ENCODE measurements at regions not wholly inside any gene's neighbourhood (a gene's known extent, or its start where the extent isn't known, plus 50 kb on each side); places are given as distances from the start of the nearest gene placed in this dataset.
"Not testable (repeated sequence)": the region's sequence is repeated elsewhere in the genome, so short reads cannot be mapped to it uniquely, and the experiment has no call there.

DNA sequence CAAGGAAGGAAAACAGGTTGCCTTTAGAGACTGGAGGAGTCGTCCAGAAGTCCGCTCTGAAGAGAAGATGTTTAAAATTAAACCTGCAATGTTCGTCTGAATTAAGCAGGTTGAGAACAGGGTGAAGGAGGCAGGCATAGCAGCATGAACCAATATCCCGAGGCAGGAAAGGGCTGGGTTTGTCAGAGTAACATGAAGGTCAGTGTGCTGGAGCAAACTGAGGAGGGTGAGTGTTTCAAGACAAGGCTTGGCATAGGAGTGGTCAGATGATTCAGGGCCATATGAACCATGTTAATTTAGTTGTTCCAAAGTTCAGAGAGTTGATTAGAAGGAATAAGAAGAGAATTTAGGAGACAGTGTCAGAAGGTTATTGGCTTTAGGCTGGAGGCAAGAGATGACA lies 93.3 kb downstream of the UTRN start:
- no peak overlapping the region for H3K4me3 ChIP-seq (ENCODE audit: low read depth, low read length, poor library complexity, severe bottlenecking)
- H3K79me2 ChIP-seq (ENCODE audit: insufficient read depth, low read length): no peaks in the 10 kb centered on the region
- H3K9ac ChIP-seq (ENCODE audit: low read length): no peak overlapping the region
- no peaks in the 10 kb centered on the region for H3K36me3 ChIP-seq (ENCODE audit: insufficient read depth, low read length)
- no peaks in the 10 kb centered on the region for H3K4me1 ChIP-seq (ENCODE audit: insufficient read depth, low read length, severe bottlenecking)
- TF ChIP-seq CTCF (IDR thresholded peaks at IDR 0.05; ENCODE audit: low read length) (no peak), EZH2 (IDR thresholded peaks at IDR 0.05; ENCODE audit: borderline replicate concordance, low read length) (no peak)
- no peak overlapping the region for H3K27ac ChIP-seq (ENCODE audit: low read depth, low read length, poor library complexity, severe bottlenecking)
- no peaks in the 10 kb centered on the region for H4K20me1 ChIP-seq (ENCODE audit: insufficient read depth, low read length)
- H3K9me2 ChIP-seq (ENCODE audit: low read depth, low read length): no peaks in the 10 kb centered on the region
- H3K27me3 ChIP-seq (ENCODE audit: insufficient read depth, low read length): no peaks in the 10 kb centered on the region
- no peaks in the 10 kb centered on the region for H3F3A ChIP-seq (ENCODE audit: insufficient read depth, low read length)
- H2AFZ ChIP-seq (ENCODE audit: low read length): no peak overlapping the region
- no peak overlapping the region for H3K4me2 ChIP-seq (ENCODE audit: low read length)
- H3K9me3 ChIP-seq (ENCODE audit: low read length): 0 out of 2 replicates have a peak, but pooled peaks cover 2% of the 10 kb centered on the region

GRCh38 chr6:144379356-144379755 lies 94.2 kb downstream of the UTRN start:
- Histone ChIP-seq H3F3A (ENCODE audit: insufficient read depth, low read length) (no peaks in the 10 kb centered on the region), H3K4me1 (ENCODE audit: insufficient read depth, low read length, severe bottlenecking) (no peaks in the 10 kb centered on the region), H3K9me2 (ENCODE audit: low read depth, low read length) (no peaks in the 10 kb centered on the region), H3K9me3 (ENCODE audit: low read length) (0 out of 2 replicates have a peak, but pooled peaks cover 2% of the 10 kb centered on the region), H3K36me3 (ENCODE audit: insufficient read depth, low read length) (no peaks in the 10 kb centered on the region), H2AFZ (ENCODE audit: low read length) (no peak overlapping the region), H3K27ac (ENCODE audit: low read depth, low read length, poor library complexity, severe bottlenecking) (no peak overlapping the region), H3K27me3 (ENCODE audit: insufficient read depth, low read length) (no peaks in the 10 kb centered on the region), H3K4me2 (ENCODE audit: low read length) (no peak overlapping the region), H3K9ac (ENCODE audit: low read length) (no peak overlapping the region), H3K4me3 (ENCODE audit: low read depth, low read length, poor library complexity, severe bottlenecking) (no peak overlapping the region), H4K20me1 (ENCODE audit: insufficient read depth, low read length) (no peaks in the 10 kb centered on the region), H3K79me2 (ENCODE audit: insufficient read depth, low read length) (no peaks in the 10 kb centered on the region)
- TF ChIP-seq EZH2 (IDR thresholded peaks at IDR 0.05; ENCODE audit: borderline replicate concordance, low read length): no peak
- TF ChIP-seq CTCF (IDR thresholded peaks at IDR 0.05; ENCODE audit: low read length): no peak

GRCh38 chr6:144381499-144381898 lies 96.4 kb downstream of the UTRN start:
- not testable (repeated sequence) for H3K9me2 ChIP-seq (ENCODE audit: low read depth, low read length); H4K20me1 ChIP-seq (ENCODE audit: insufficient read depth, low read length); H2AFZ ChIP-seq (ENCODE audit: low read length); H3K36me3 ChIP-seq (ENCODE audit: insufficient read depth, low read length); H3K9me3 ChIP-seq (ENCODE audit: low read length); H3K27me3 ChIP-seq (ENCODE audit: insufficient read depth, low read length); H3F3A ChIP-seq (ENCODE audit: insufficient read depth, low read length); H3K4me1 ChIP-seq (ENCODE audit: insufficient read depth, low read length, severe bottlenecking); H3K4me3 ChIP-seq (ENCODE audit: low read depth, low read length, poor library complexity, severe bottlenecking); H3K27ac ChIP-seq (ENCODE audit: low read depth, low read length, poor library complexity, severe bottlenecking); H3K79me2 ChIP-seq (ENCODE audit: insufficient read depth, low read length); H3K9ac ChIP-seq (ENCODE audit: low read length); H3K4me2 ChIP-seq (ENCODE audit: low read length)

DNA sequence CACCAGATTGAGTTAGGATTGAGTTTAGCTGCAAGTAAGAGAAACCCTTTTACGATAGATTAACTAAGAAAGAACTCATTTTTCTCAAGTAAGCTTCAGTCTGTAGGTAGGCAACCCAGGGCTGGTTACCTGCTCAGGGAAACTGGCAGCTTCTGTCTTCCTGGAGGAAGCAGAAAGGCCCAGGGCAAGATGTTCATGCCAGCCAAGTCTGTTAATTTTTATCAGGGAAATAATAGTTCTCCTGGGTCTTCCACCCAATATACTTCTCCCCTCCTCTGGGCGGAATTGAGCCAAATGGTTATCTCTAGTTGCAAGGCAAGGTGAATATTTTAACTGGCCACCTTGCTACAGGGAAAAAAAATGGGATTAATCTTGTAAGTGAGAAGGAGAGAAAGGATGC lies 98.2 kb downstream of the UTRN start:
- Histone ChIP-seq H4K20me1 (ENCODE audit: insufficient read depth, low read length) (no peaks in the 10 kb centered on the region), H3K27ac (ENCODE audit: low read depth, low read length, poor library complexity, severe bottlenecking) (no peak overlapping the region), H3K9me3 (ENCODE audit: low read length) (0 out of 2 replicates have a peak, but pooled peaks cover 2% of the 10 kb centered on the region), H3K4me2 (ENCODE audit: low read length) (no peak overlapping the region), H3K4me3 (ENCODE audit: low read depth, low read length, poor library complexity, severe bottlenecking) (no peak overlapping the region), H3K79me2 (ENCODE audit: insufficient read depth, low read length) (no peaks in the 10 kb centered on the region), H3K9me2 (ENCODE audit: low read depth, low read length) (no peaks in the 10 kb centered on the region), H2AFZ (ENCODE audit: low read length) (no peak overlapping the region), H3F3A (ENCODE audit: insufficient read depth, low read length) (no peaks in the 10 kb centered on the region), H3K27me3 (ENCODE audit: insufficient read depth, low read length) (no peaks in the 10 kb centered on the region), H3K36me3 (ENCODE audit: insufficient read depth, low read length) (no peaks in the 10 kb centered on the region), H3K9ac (ENCODE audit: low read length) (no peak overlapping the region), H3K4me1 (ENCODE audit: insufficient read depth, low read length, severe bottlenecking) (no peaks in the 10 kb centered on the region)
- TF ChIP-seq EZH2 (IDR thresholded peaks at IDR 0.05; ENCODE audit: borderline replicate concordance, low read length) (no peak), CTCF (IDR thresholded peaks at IDR 0.05; ENCODE audit: low read length) (no peak)

Data from OCI-LY1 (cell line).